Spleen (tissue), 7 donors: ENCODE measurements at regions not wholly inside any gene's neighbourhood (a gene's known extent, or its start where the extent isn't known, plus 50 kb on each side); places are given as distances from the start of the nearest gene placed in this dataset.

ENCODE experiments used
- CTCF ChIP-seq, 11 experiments: fragments of 200-600 bp in 7 of 11; fragments of 450-650 bp in 4 of 11; sonication (generic) in 4 of 11; IDR thresholded peaks in 8 of 11; conservative IDR thresholded peaks in 3 of 11; 1 replicate in 7 of 11; 2 replicates in 4 of 11; pipeline versions ENCODE4 v1.4.0 to v1.8.0; 2016 to 2021; ENCODE audit warnings: antibody characterized with exemption in 11 of 11, inconsistent platforms in 4 of 11, mild to moderate bottlenecking in 1 of 11
- POLR2AphosphoS5 ChIP-seq, 3 donors: sonication (generic); formaldehyde crosslinking; IDR thresholded peaks; one replicate each; pipeline ENCODE4 v1.5.1; 2017; ENCODE audit warnings: antibody characterized with exemption in 3 of 3
- donor health status: DM: no; HTN: no; CAD: no; lungs with moderate emphysema.
- donor health status: DM: no; HTN: no; CAD: no.
- donor health status: DM: no; HTN: no; CAD: no.

- TF ChIP-seq CTCF (IDR thresholded peaks at IDR 0.05 in 8 of 11, conservative IDR thresholded peaks at IDR 0.05 in 3 of 11) (no peak), POLR2AphosphoS5 (IDR thresholded peaks at IDR 0.05) (no peak)
Measured at GRCh38 chr6:103522045-103522444, 1337.7 kb downstream of the HACE1 start.
